ENCODE measurements at regions not wholly inside any gene's neighbourhood (a gene's known extent, or its start where the extent isn't known, plus 50 kb on each side); places are given as distances from the start of the nearest gene placed in this dataset.
"Not testable (repeated sequence)": the region's sequence is repeated elsewhere in the genome, so short reads cannot be mapped to it uniquely, and the experiment has no call there.

DNA sequence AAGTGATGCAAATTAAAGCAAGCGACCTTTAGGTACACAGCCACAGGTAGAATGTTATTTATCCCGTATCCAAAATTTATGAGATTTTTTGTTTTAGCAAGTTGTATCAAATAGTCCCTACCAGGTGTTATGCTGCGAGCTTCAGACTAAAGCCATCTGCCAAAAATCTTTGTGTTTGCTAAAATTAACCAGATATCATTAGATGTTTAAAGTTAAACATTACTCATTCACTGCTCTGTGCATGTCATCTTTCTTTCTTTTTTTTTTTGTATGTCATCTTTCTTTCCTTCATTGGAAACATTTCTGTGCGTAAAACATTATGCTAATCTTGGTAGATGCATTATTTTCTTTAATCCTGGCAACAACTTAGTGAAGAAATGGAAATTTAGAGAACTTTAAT lies 173.1 kb downstream of the FHIP1A start:
- Histone ChIP-seq H3K36me3 (no peaks in the 10 kb centered on the region), H3K27ac (no peak overlapping the region), H3K27me3 (no peaks in the 10 kb centered on the region), H3K4me3 (no peak overlapping the region), H3K4me1 (peaks cover 15% of the 10 kb centered on the region), H3K9me3 (no peaks in the 10 kb centered on the region)
- TF ChIP-seq POLR2AphosphoS5 (IDR thresholded peaks at IDR 0.05): no peak
- no peak for TF ChIP-seq POLR2A (IDR thresholded peaks at IDR 0.05)
- TF ChIP-seq, protein P1, sequence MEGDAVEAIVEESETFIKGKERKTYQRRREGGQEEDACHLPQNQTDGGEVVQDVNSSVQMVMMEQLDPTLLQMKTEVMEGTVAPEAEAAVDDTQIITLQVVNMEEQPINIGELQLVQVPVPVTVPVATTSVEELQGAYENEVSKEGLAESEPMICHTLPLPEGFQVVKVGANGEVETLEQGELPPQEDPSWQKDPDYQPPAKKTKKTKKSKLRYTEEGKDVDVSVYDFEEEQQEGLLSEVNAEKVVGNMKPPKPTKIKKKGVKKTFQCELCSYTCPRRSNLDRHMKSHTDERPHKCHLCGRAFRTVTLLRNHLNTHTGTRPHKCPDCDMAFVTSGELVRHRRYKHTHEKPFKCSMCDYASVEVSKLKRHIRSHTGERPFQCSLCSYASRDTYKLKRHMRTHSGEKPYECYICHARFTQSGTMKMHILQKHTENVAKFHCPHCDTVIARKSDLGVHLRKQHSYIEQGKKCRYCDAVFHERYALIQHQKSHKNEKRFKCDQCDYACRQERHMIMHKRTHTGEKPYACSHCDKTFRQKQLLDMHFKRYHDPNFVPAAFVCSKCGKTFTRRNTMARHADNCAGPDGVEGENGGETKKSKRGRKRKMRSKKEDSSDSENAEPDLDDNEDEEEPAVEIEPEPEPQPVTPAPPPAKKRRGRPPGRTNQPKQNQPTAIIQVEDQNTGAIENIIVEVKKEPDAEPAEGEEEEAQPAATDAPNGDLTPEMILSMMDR (IDR thresholded peaks at IDR 0.05): no peak
- no peak for TF ChIP-seq EP300 (IDR thresholded peaks at IDR 0.05)
- DNase-seq (ENCODE audit: low spot score in 2 of 2): no peak
- WGBS: 59% methylated on average over 4 of the region's 4 CpGs

- 69% methylated on average over 4 of the region's 4 CpGs for WGBS
- H3K9me3 ChIP-seq: no peaks in the 10 kb centered on the region
- no peak overlapping the region for H3K4me3 ChIP-seq
- H3K4me1 ChIP-seq: peaks cover 15% of the 10 kb centered on the region
- no peaks in the 10 kb centered on the region for H3K36me3 ChIP-seq
- no peak overlapping the region for H3K27ac ChIP-seq
- no peak for DNase-seq (ENCODE audit: low spot score in 2 of 2)
- TF ChIP-seq EP300 (IDR thresholded peaks at IDR 0.05) (no peak), POLR2A (IDR thresholded peaks at IDR 0.05) (no peak), POLR2AphosphoS5 (IDR thresholded peaks at IDR 0.05) (no peak)
- TF ChIP-seq, protein P1 (IDR thresholded peaks at IDR 0.05): no peak
- H3K27me3 ChIP-seq: no peaks in the 10 kb centered on the region
Measured at GRCh38 chr4:151583157-151583914, 174.4 kb downstream of the FHIP1A start.

DNA sequence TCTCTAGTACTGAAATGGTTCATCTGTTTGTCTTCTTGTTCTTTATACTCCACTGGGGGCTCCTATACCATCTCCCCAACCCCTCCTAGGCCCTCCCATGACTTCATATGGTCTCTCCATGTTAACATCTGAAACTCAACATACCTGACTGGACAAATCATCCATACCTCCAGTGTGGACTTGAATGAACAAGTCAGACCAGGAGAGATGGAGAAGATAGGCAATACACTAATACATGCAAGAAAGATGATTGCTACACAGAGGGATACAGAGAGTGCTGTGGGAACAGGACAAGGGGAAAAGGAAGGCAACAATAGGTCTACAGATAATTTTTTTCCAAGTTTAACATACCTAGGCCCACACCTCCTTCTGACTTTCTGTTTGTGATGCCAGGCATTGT lies 175.1 kb downstream of the FHIP1A start:
- Histone ChIP-seq H3K36me3 (no peaks in the 10 kb centered on the region), H3K9me3 (no peaks in the 10 kb centered on the region), H3K4me3 (no peak overlapping the region), H3K27me3 (no peaks in the 10 kb centered on the region), H3K27ac (peak overlapping the region; percentile 49), H3K4me1 (peaks cover 15% of the 10 kb centered on the region)
- TF ChIP-seq, protein P1 (IDR thresholded peaks at IDR 0.05): no peak
- TF ChIP-seq POLR2AphosphoS5 (IDR thresholded peaks at IDR 0.05): no peak
- DNase-seq (ENCODE audit: low spot score in 2 of 2): no peak

DNA sequence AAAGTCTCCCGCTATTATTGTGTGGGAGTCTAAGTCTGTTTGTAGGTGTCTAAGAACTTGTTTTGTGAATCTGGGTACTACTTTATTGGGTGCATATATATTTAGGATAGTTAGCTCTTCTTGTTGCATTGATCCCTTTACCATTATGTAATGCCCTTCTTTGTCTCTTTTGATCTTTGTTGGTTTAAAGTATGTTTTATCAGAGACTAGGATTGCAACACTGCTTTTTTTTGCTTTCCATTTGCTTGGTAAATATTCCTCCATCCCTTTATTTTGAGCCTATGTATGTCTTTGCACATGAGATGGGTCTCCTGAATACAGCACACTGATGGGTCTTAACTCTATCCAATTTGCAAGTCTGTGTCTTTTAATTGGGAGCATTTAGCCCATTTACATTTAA lies 165.2 kb downstream of the GATB start:
- DNase-seq (ENCODE audit: low spot score in 2 of 2); H3K27ac ChIP-seq; H3K4me3 ChIP-seq; H3K27me3 ChIP-seq; H3K36me3 ChIP-seq; H3K4me1 ChIP-seq; H3K9me3 ChIP-seq: not testable (repeated sequence)
- 96% methylated on average over 1 of the region's 1 CpG for WGBS

DNA sequence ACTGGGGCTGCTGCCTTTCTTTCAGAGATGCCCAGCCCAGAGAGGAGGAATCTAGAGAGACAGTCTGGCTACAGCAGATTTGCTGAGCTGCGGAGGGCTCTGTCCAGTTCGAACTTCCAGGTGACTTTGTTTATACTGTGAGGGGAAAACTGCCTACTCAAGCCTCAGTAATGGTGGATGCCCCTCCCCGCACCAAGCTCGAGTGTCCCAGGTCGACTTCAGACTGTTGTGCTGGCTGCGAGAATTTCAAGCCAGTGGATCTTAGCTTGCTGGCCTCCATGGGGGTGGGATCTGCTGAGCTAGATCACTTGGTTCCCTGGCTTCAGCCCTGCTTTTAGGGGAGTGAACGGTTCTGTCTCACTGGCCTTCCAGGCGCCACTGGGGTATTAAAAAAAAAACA lies 163.1 kb downstream of the GATB start:
- H3K36me3 ChIP-seq; H3K27me3 ChIP-seq; H3K9me3 ChIP-seq; H3K4me3 ChIP-seq; H3K4me1 ChIP-seq; DNase-seq (ENCODE audit: low spot score in 2 of 2); H3K27ac ChIP-seq: not testable (repeated sequence)
- WGBS: no CpG with 5 or more reads among the region's 8 CpGs

DNA sequence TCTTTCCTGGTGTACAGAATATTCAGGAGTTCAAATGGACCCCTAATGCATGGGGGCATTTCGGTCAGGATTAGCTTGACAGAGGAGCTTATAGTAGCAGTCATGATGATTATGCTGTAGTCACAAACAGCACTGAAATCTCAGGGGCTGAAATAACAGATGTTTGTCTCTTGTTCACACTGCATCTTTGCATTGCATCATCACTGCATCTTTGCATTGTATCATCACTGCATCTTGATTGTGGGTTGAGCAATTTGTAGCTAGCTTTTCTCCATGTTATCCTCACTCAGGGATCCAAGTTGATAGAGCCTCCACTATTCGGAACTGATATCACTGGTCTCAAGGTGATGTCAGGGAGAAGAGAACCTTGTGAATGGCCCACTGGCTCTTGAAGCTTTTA lies 160.9 kb downstream of the GATB start:
- H3K27ac ChIP-seq: no peak overlapping the region
- WGBS: 87% methylated on average over 2 of the region's 2 CpGs
- TF ChIP-seq, protein P1 (IDR thresholded peaks at IDR 0.05): no peak
- no peak for TF ChIP-seq EP300 (IDR thresholded peaks at IDR 0.05)
- no peak for TF ChIP-seq POLR2AphosphoS5 (IDR thresholded peaks at IDR 0.05)
- no peak for TF ChIP-seq POLR2A (IDR thresholded peaks at IDR 0.05)
- no peaks in the 10 kb centered on the region for H3K4me1 ChIP-seq
- H3K27me3 ChIP-seq: no peaks in the 10 kb centered on the region
- no peak for DNase-seq (ENCODE audit: low spot score in 2 of 2)
- no peak overlapping the region for H3K4me3 ChIP-seq
- no peaks in the 10 kb centered on the region for H3K36me3 ChIP-seq
- H3K9me3 ChIP-seq: no peaks in the 10 kb centered on the region

All from suprapubic skin (tissue), 4 donors.